Suprapubic skin (tissue), 4 donors: ENCODE measurements at regions not wholly inside any gene's neighbourhood (a gene's known extent, or its start where the extent isn't known, plus 50 kb on each side); places are given as distances from the start of the nearest gene placed in this dataset.

Experiments
- DNase-seq, 2 donors: peaks; one replicate each; pipeline ENCODE4 v3.0.0-alpha.2; 2019; ENCODE audit warnings: low spot score in 2 of 2
- H3K27ac ChIP-seq: fragments of 200-600 bp; sonication (generic); one replicate; pipeline ENCODE4 v1.5.1; 2019
- H3K27me3 ChIP-seq: fragments of 200-600 bp; sonication (generic); one replicate; pipeline ENCODE4 v1.5.1; 2019
- H3K36me3 ChIP-seq: fragments of 200-600 bp; sonication (generic); one replicate; pipeline ENCODE4 v1.5.1; 2019
- H3K4me1 ChIP-seq: fragments of 200-600 bp; sonication (generic); one replicate; pipeline ENCODE4 v1.5.1; 2019
- H3K4me3 ChIP-seq: fragments of 200-600 bp; sonication (generic); one replicate; pipeline ENCODE4 v1.5.1; 2019; ENCODE audit warnings: mild to moderate bottlenecking
- H3K9me3 ChIP-seq: fragments of 200-600 bp; sonication (generic); one replicate; pipeline ENCODE4 v1.5.1; 2019
- CTCF ChIP-seq, 2 donors: fragments of 200-600 bp in 1 of 2; fragments of 450-650 bp in 1 of 2; sonication (generic) in 1 of 2; IDR thresholded peaks; one replicate each; pipeline ENCODE4 v1.5.1; 2016 to 2019; ENCODE audit warnings: antibody characterized with exemption in 2 of 2, mild to moderate bottlenecking in 1 of 2, moderate library complexity in 1 of 2
- EP300 ChIP-seq: sonication (generic); formaldehyde crosslinking; IDR thresholded peaks from one replicate; pipeline ENCODE4 v1.6.1; 2017; ENCODE audit warnings: antibody characterized with exemption
- POLR2A ChIP-seq, 2 donors: fragments of 450-650 bp; IDR thresholded peaks; one replicate each; pipeline ENCODE4 v1.6.1; 2017; ENCODE audit warnings: antibody characterized with exemption in 2 of 2, mild to moderate bottlenecking in 2 of 2, moderate library complexity in 2 of 2
- POLR2AphosphoS5 ChIP-seq, 3 donors: sonication (generic); formaldehyde crosslinking; IDR thresholded peaks; one replicate each; pipeline ENCODE4 v1.6.1; 2017; ENCODE audit warnings: antibody characterized with exemption in 3 of 3
- WGBS: methylation state at CpG from one replicate; pipeline ENCODE4 v1.1.5; 2018; 5-methylcytosine and 5-hydroxymethylcytosine counted together

GRCh38 chr2:20897047-20897446 lies 74.1 kb upstream of the LDAH start:
- Histone ChIP-seq H3K36me3 (no peaks in the 10 kb centered on the region), H3K27ac (no peak overlapping the region), H3K9me3 (peaks cover 3% of the 10 kb centered on the region), H3K4me3 (no peak overlapping the region), H3K27me3 (no peaks in the 10 kb centered on the region), H3K4me1 (no peaks in the 10 kb centered on the region)
- WGBS, result 61% methylated on average over 3 of the region's 3 CpGs
- TF ChIP-seq POLR2AphosphoS5 (IDR thresholded peaks at IDR 0.05) (no peak), CTCF (IDR thresholded peaks at IDR 0.05) (no peak), POLR2A (IDR thresholded peaks at IDR 0.05) (no peak), EP300 (no peak)
- DNase-seq, result no peak

- Histone ChIP-seq H3K27me3 (no peaks in the 10 kb centered on the region), H3K36me3 (no peaks in the 10 kb centered on the region), H3K27ac (no peak overlapping the region), H3K4me3 (no peak overlapping the region), H3K9me3 (no peaks in the 10 kb centered on the region), H3K4me1 (no peaks in the 10 kb centered on the region)
- WGBS, result 82% methylated on average over 5 of the region's 5 CpGs
- no peak for DNase-seq
- TF ChIP-seq POLR2AphosphoS5 (IDR thresholded peaks at IDR 0.05) (no peak), CTCF (IDR thresholded peaks at IDR 0.05) (no peak), POLR2A (IDR thresholded peaks at IDR 0.05) (no peak), EP300 (no peak)
Observed at GRCh38 chr2:20884829-20885228, 61.9 kb upstream of the LDAH start.

GRCh38 chr2:20882466-20883170 lies 59.7 kb upstream of the LDAH start:
- Histone ChIP-seq H3K9me3 (no peaks in the 10 kb centered on the region), H3K4me1 (peaks cover 3% of the 10 kb centered on the region), H3K36me3 (no peaks in the 10 kb centered on the region), H3K4me3 (no peak overlapping the region), H3K27me3 (no peaks in the 10 kb centered on the region), H3K27ac (no peak overlapping the region)
- WGBS, result 76% methylated on average over 4 of the region's 4 CpGs
- TF ChIP-seq POLR2AphosphoS5 (IDR thresholded peaks at IDR 0.05) (no peak), CTCF (IDR thresholded peaks at IDR 0.05) (no peak), POLR2A (IDR thresholded peaks at IDR 0.05) (no peak), EP300 (no peak)
- no peak for DNase-seq

- Histone ChIP-seq H3K9me3 (no peaks in the 10 kb centered on the region), H3K4me1 (peaks cover 4% of the 10 kb centered on the region), H3K36me3 (no peaks in the 10 kb centered on the region), H3K4me3 (no peak overlapping the region), H3K27ac (no peak overlapping the region), H3K27me3 (no peaks in the 10 kb centered on the region)
- no peak for TF ChIP-seq CTCF (IDR thresholded peaks at IDR 0.05)
- no peak for TF ChIP-seq POLR2AphosphoS5 (IDR thresholded peaks at IDR 0.05)
- TF ChIP-seq POLR2A (IDR thresholded peaks at IDR 0.05), result no peak
- no peak for TF ChIP-seq EP300
- DNase-seq, result no peak
- 78% methylated on average over 9 of the region's 13 CpGs for WGBS
Observed at GRCh38 chr2:20880221-20880771, 57.4 kb upstream of the LDAH start.

GRCh38 chr2:20879221-20879620 lies 56.3 kb upstream of the LDAH start:
- Histone ChIP-seq H3K27me3 (no peaks in the 10 kb centered on the region), H3K36me3 (no peaks in the 10 kb centered on the region), H3K27ac (no peak overlapping the region), H3K4me3 (no peak overlapping the region), H3K9me3 (no peaks in the 10 kb centered on the region), H3K4me1 (peaks cover 4% of the 10 kb centered on the region)
- TF ChIP-seq POLR2A (IDR thresholded peaks at IDR 0.05) (no peak), CTCF (IDR thresholded peaks at IDR 0.05) (no peak), EP300 (no peak), POLR2AphosphoS5 (IDR thresholded peaks at IDR 0.05) (no peak)
- DNase-seq, result no peak
- WGBS, result 83% methylated on average over 1 of the region's 5 CpGs
